Caco-2 (cell line): ENCODE measurements at regions not wholly inside any gene's neighbourhood (a gene's known extent, or its start where the extent isn't known, plus 50 kb on each side); places are given as distances from the start of the nearest gene placed in this dataset.

Experiments
- BruUV-seq: library from RNA; stranded (reverse); fragments of 400-500 nt; replicated peaks from 2 replicates; lab custom pipeline; 2021; lab: Mats Ljungman, UMichigan
- CTCF ChIA-PET: fragments of 300-600 bp; sonication (Branson Sonifier 250); formaldehyde crosslinking; loops from one replicate; lab custom pipeline; 2022; ENCODE audit warnings: antibody characterized with exemption; lab: Charles Lee
- POLR2A ChIA-PET: fragments of 300-600 bp; sonication (Branson Sonifier 250); formaldehyde crosslinking; loops from one replicate; lab custom pipeline; 2022; ENCODE audit warnings: antibody characterized with exemption; lab: Charles Lee
- DNase-seq, 2 experiments: peaks; one replicate each; pipeline versions ENCODE4 v3.0.0 to v3.0.0-alpha.2; 2020 to 2022
- H3K27me3 ChIP-seq: replicated peaks from 2 replicates; pipeline ENCODE4 v1.6.0; 2011; ENCODE audit warnings: low read length; ENCODE audit not compliant: control insufficient read depth, insufficient read depth
- H3K36me3 ChIP-seq: 2 replicates; pipeline ENCODE4 v1.5.1; 2011; ENCODE audit warnings: low read length; ENCODE audit not compliant: control insufficient read depth, insufficient read depth
- H3K4me1 ChIP-seq: fragments of 250-450 bp; sonication (Bioruptor Pico); 2 replicates; pipeline ENCODE4 v1.5.1; 2020; ENCODE audit warnings: mild to moderate bottlenecking
- H3K4me3 ChIP-seq: 2 replicates; pipeline ENCODE4 v1.5.1; 2011; ENCODE audit warnings: low read depth, mild to moderate bottlenecking, control low read depth, low read length
- H3K9me3 ChIP-seq: fragments of 250-450 bp; sonication (Bioruptor Pico); 2 replicates; pipeline ENCODE4 v1.5.1; 2020; ENCODE audit warnings: mild to moderate bottlenecking, moderate library complexity
- H3K27ac Mint-ChIP-seq: one replicate; pipeline ENCODE4 v1.8.0; 2022; ENCODE audit warnings: mixed read lengths; ENCODE audit not compliant: unreplicated experiment
- H3K27me3 Mint-ChIP-seq: one replicate; pipeline ENCODE4 v1.8.0; 2022; ENCODE audit warnings: mixed read lengths; ENCODE audit not compliant: insufficient read depth, unreplicated experiment
- H3K36me3 Mint-ChIP-seq: one replicate; pipeline ENCODE4 v1.8.0; 2022; ENCODE audit warnings: mild to moderate bottlenecking, mixed read lengths; ENCODE audit not compliant: insufficient read depth, unreplicated experiment
- H3K4me1 Mint-ChIP-seq: one replicate; pipeline ENCODE4 v1.8.0; 2022; ENCODE audit warnings: low read depth, mixed read lengths; ENCODE audit not compliant: unreplicated experiment
- H3K4me3 Mint-ChIP-seq: one replicate; pipeline ENCODE4 v1.8.0; 2022; ENCODE audit warnings: mild to moderate bottlenecking, moderate library complexity, mixed read lengths; ENCODE audit not compliant: unreplicated experiment
- H3K9me3 Mint-ChIP-seq: one replicate; pipeline ENCODE4 v1.8.0; 2022; ENCODE audit warnings: mixed read lengths; ENCODE audit not compliant: unreplicated experiment
- intact Hi-C: fragments of 100-400 bp; cut with micrococcal nuclease; formaldehyde crosslinking; loops from one replicate; pipeline ENCODE4 v1.10.0; 2022; ENCODE audit not compliant: unreplicated experiment
- TF ChIP-seq, protein P1 (sequence below), 2 experiments: fragments of 200-600 bp in 1 of 2; IDR thresholded peaks; 1 replicate in 1 of 2; 2 replicates in 1 of 2; pipeline versions ENCODE4 v1.5.1 to v1.8.0; 2011 to 2022; ENCODE audit warnings: antibody characterized with exemption in 1 of 2, control low read depth in 1 of 2, inconsistent platforms in 1 of 2, low read depth in 1 of 2, low read length in 1 of 2, mild to moderate bottlenecking in 1 of 2, moderate library complexity in 1 of 2; ENCODE audit not compliant: insufficient read depth in 1 of 2, severe bottlenecking in 1 of 2, unreplicated experiment in 1 of 2

DNA sequence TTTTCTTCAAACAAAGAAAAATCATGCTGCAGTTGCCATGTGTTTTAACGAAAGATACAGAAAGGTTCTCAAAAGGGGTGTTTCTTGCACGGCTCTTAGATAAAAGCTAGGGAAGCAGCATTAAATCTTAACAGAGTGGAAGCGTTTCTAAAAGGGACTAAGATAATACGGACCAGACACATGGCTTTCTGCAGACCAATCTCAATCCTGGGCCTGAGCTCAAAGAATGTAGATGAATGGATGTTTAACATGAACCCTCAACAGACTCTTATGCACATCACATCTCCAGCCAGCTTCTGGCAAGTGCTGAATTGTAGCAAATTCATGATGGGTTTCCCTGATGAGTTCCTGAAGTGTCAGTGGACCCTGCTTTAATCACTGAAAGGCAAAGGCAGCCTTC is 80.2 kb upstream of the COX10 start:
- no peaks in the 10 kb centered on the region for H3K4me1 Mint-ChIP-seq

DNA sequence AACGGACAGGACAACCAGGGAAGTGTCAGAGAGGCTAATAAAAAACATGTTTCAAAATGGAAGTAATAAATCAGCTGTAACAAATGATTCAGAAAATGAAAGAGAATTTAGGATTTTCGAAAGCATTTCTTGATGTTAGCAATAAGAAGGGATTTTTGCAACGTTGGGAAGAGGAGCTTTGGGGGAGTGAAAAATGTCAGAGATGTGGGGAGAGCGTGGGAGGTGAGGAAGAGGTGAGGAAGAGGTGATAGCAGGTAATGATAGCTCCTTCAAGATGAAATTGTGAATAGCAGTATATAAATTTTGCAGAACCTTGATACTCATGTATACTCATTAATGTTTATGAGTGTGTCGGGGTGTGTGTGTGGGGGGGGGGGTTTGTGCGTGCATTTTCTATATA is 76.2 kb upstream of the COX10 start:
- no peaks in the 10 kb centered on the region for H3K27me3 Mint-ChIP-seq
- Histone ChIP-seq H3K4me3 (no peak overlapping the region), H3K4me1 (no peaks in the 10 kb centered on the region), H3K27me3 (no peaks in the 10 kb centered on the region), H3K9me3 (no peaks in the 10 kb centered on the region), H3K36me3 (no peaks in the 10 kb centered on the region)
- no peaks in the 10 kb centered on the region for H3K36me3 Mint-ChIP-seq
- TF ChIP-seq, protein P1, sequence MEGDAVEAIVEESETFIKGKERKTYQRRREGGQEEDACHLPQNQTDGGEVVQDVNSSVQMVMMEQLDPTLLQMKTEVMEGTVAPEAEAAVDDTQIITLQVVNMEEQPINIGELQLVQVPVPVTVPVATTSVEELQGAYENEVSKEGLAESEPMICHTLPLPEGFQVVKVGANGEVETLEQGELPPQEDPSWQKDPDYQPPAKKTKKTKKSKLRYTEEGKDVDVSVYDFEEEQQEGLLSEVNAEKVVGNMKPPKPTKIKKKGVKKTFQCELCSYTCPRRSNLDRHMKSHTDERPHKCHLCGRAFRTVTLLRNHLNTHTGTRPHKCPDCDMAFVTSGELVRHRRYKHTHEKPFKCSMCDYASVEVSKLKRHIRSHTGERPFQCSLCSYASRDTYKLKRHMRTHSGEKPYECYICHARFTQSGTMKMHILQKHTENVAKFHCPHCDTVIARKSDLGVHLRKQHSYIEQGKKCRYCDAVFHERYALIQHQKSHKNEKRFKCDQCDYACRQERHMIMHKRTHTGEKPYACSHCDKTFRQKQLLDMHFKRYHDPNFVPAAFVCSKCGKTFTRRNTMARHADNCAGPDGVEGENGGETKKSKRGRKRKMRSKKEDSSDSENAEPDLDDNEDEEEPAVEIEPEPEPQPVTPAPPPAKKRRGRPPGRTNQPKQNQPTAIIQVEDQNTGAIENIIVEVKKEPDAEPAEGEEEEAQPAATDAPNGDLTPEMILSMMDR (IDR thresholded peaks at IDR 0.05; ENCODE audit: insufficient read depth in 1 of 2, low read depth in 1 of 2, low read length in 1 of 2, severe bottlenecking in 1 of 2, unreplicated experiment in 1 of 2): no peak
- no peak overlapping the region for H3K27ac Mint-ChIP-seq
- H3K9me3 Mint-ChIP-seq: no peaks in the 10 kb centered on the region
- no peak for DNase-seq
- no TSS peak for BruUV-seq
- no peak overlapping the region for H3K4me3 Mint-ChIP-seq
- POLR2A ChIA-PET: no interaction called here
- intact Hi-C loops: no loop called here
- no peaks in the 10 kb centered on the region for H3K4me1 Mint-ChIP-seq
- CTCF ChIA-PET: no interaction called here

More for the DNA sequence above, 80.2 kb upstream of the COX10 start:
- CTCF ChIA-PET: no interaction called here
- Histone ChIP-seq H3K36me3 (no peaks in the 10 kb centered on the region), H3K27me3 (no peaks in the 10 kb centered on the region), H3K9me3 (no peaks in the 10 kb centered on the region), H3K4me1 (no peaks in the 10 kb centered on the region), H3K4me3 (no peak overlapping the region)
- H3K27me3 Mint-ChIP-seq: no peaks in the 10 kb centered on the region
- BruUV-seq: no TSS peak
- DNase-seq: no peak
- no peak overlapping the region for H3K4me3 Mint-ChIP-seq
- POLR2A ChIA-PET: no interaction called here
- TF ChIP-seq, protein P1 (IDR thresholded peaks at IDR 0.05; ENCODE audit: insufficient read depth in 1 of 2, low read depth in 1 of 2, low read length in 1 of 2, severe bottlenecking in 1 of 2, unreplicated experiment in 1 of 2): no peak
- H3K9me3 Mint-ChIP-seq: no peaks in the 10 kb centered on the region
- H3K27ac Mint-ChIP-seq: no peak overlapping the region
- H3K36me3 Mint-ChIP-seq: no peaks in the 10 kb centered on the region
- intact Hi-C loops: no loop called here

DNA sequence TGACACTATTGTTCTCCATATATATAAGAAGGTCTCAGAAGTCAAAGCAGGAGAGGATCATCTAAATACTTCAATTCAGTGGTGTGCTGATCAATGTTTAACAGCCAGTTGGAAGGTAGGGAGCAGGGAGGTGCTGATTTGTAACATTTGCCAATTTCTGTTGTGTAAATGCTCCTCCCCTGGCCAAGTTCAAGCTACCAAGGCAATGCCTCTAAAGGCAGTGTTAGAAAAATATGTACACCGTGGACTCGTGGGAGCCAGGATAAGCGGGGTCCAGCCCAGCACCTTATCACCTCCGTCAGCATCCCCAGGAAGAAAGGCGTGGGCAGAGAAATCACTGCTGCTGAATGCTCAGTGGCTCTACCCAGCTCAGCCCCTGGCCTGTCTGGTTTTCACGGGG is 75.3 kb upstream of the COX10 start:
- no peak overlapping the region for H3K4me3 Mint-ChIP-seq
- no peaks in the 10 kb centered on the region for H3K9me3 ChIP-seq
- H3K27ac Mint-ChIP-seq: no peak overlapping the region
- H3K4me1 Mint-ChIP-seq: no peaks in the 10 kb centered on the region
- no peaks in the 10 kb centered on the region for H3K27me3 ChIP-seq
- ChIA-PET CTCF (no interaction called here), POLR2A (no interaction called here)
- no peaks in the 10 kb centered on the region for H3K27me3 Mint-ChIP-seq
- H3K4me3 ChIP-seq: no peak overlapping the region
- BruUV-seq: no TSS peak
- no peaks in the 10 kb centered on the region for H3K36me3 ChIP-seq
- TF ChIP-seq, protein P1 (IDR thresholded peaks at IDR 0.05; ENCODE audit: insufficient read depth in 1 of 2, low read depth in 1 of 2, low read length in 1 of 2, severe bottlenecking in 1 of 2, unreplicated experiment in 1 of 2): no peak
- no peaks in the 10 kb centered on the region for H3K9me3 Mint-ChIP-seq
- DNase-seq: no peak
- no peaks in the 10 kb centered on the region for H3K36me3 Mint-ChIP-seq
- H3K4me1 ChIP-seq: no peaks in the 10 kb centered on the region
- intact Hi-C loops: no loop called here
